CMK (cell line): ENCODE measurements at regions not wholly inside any gene's neighbourhood (a gene's known extent, or its start where the extent isn't known, plus 50 kb on each side); places are given as distances from the start of the nearest gene placed in this dataset.
"Not testable (repeated sequence)": the region's sequence is repeated elsewhere in the genome, so short reads cannot be mapped to it uniquely, and the experiment has no call there.

ENCODE experiments used
- DNase-seq: peaks from one replicate; pipeline ENCODE4 v3.0.0-alpha.2; 2010; ENCODE audit warnings: low read depth

DNA sequence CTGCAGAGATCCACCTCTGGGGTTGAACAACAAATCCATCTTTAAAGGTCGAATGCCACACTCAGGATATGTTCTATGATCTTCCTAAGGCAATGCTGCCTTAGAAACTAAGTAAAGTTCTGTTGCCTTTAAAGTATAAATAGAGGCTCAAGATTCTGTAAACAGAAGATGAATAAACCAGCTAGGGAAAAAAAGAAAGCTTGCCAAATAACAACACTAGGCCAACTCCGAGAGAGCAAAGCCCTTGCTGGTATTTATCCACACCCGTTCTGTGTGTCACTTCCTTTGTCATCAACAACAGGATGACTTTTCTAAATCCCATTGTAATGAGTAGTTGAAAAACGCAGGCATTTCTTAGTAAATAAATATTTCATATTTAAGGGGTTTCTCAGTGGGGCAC, 330.0 kb upstream of the GLI3 start:
- no peak for DNase-seq

DNA sequence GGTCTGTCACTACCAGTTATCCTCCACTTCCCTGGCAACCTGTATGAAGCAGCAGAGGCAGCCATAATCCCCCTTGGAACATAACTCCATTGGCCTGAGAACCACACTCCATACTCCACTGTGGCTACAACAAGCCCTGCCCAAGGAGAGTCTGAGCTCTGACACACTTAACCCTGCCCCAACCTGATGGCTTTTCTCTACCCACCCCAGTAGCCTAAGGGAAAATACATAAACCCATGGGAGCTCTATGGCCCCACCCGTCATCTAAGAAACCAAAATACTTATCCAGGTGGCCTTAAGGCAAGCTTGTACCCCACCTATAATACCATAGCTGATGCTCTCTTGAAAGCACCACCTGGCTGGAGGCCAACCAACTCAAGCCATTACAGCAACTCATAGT, 324.8 kb upstream of the GLI3 start:
- no peak for DNase-seq

DNA sequence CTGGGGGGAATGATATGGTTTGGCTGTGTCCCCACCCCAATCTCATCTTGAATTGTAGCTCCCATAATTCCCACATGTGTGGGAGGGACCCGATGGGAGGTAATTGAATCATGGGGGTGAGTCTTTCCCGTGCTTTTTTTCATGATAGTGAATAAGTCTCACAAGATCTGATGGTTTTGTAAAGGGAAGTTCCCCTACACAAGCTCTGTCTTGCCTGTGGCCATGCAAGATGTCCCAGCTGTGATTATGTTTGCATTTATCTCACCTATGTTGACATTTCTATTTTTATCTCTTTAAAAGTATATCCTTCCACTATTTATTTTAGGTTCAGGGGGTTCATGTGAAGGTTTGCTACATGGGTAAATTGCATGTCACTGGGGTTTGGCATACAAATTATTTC, 323.9 kb upstream of the GLI3 start:
- DNase-seq, result no peak

DNA sequence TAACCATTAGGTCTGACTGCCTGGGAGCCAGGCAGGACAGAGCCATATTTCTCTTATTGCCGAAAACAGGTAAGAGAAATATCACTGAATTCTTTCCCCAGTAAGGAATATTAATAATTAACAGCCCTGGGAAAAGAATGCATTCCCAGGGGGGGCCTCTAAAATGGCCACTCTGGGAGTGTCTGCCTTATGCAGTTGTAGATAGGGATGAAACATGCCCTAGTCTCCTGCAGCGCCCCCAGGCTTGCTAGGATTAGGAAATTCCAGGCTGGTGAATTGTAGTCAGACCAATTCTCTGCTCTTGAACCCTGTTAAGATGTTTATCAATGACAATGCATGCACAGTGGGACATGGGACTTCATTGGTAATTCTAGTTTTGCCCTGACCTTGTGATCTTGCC, 317.9 kb upstream of the GLI3 start:
- DNase-seq, result not testable (repeated sequence)

DNA sequence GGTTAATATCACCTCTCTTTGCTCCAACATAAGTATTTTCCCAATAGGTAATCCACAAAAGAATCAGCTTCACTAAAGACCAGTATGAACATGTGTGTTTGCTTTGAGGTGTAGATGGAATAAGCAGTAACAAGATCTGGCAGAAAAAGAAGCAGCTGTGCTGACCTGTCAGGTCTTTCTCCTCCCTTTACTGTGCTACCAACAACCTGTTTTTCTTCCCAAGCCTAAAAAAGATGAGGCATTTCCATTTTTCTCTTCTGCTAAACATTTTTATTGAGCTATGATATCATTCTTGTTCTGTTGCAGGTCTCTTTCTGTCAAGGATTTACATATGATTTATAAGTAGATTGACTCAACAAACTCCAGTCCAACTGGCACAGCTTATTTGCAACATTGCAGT, 315.2 kb upstream of the GLI3 start:
- no peak for DNase-seq

DNA sequence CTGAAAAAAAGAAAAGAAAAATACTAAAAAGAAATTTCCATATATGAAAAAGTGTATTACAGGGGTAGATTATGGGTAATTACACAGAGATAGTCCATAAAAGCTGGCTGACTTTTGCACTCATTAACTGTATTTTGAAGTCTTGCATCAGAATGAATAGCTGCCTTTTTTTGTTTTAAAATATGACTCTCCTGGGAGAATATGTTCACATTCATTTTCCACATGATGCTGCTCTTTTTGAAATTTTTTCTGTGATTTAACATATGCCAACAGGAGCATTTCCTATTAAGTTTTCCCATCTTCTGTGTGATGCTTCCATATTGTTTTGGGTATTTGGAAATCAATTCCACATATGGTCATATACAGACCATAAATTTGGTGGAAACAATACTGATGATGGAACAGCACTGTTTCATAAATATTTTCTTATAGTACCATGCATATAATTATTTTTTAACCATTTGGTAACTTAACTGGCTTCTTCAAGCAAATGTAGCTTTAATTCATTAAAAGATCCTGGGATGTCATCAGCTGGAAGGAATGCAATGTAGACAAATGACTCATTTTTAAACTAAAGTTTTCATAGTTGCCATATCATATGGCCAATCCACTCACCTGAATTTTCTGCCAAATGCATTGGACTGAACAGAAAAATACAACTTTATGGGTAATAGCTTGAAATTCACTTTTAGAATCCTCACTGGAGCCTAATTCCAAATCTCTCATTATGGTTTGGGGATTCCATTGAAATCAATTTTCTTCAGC, 313.9 kb upstream of the GLI3 start:
- no peak for DNase-seq

DNA sequence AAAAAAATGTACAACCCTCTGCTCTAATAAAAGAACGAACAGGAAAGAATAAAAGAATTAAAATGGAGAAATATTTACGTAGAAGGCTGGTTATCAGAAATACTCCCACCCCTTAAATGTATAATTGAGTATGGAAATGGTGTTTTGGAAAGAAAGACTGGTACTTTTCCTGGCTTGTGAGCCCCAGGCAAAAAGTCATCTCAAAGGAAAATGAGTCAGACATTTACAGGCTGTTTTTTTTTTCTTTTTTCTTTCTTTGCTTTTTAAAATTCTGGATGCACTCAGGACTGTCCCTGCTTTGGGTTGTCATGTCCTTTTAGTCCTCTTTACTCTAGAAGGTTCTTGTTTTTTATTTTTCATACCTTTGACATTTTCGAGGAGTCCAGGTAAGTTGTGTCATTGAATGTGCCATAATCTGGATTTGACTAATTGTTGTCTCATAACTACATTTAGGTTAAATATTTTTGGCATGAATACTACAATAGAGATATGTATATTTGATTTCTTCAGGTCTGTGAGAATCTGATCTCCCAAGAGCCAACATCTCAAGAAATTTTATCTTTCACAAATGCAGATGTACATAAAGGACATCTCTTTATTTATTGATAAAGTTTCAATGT, 313.0 kb upstream of the GLI3 start:
- DNase-seq, result no peak

DNA sequence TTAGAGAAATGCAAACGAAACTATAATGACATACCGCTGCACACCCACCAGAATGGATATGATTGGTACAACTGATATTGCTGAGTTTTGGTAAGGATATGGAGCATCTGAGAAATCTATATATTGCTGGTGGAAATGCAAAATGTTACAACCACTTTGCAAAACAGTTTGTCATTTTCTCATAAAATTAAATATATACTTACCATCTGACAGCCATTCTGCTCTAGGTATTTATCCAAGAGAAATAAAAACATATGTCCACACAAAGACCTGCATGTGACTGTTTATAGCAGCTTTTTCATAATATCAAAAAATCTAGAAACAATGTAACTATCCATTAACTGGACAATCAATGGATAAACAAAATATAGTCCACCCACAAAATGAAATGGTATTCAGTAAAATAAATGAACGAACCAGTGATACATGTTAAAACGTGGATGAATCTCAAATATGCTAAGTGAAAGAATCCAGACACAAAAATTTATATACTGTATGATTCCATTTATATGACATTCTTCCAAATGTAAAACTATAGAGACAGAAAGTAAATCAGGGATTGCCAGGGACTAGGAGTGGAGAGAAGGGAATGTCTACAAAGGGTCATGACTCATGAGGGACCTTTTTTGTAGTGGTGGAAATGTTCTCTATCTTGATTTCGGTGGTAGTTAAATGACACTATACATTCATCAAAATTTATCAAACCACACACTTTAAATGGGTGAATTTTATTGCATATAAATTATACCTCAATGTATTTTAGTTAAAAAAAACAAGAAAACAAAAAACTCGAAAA, 312.0 kb upstream of the GLI3 start:
- DNase-seq, result no peak

DNA sequence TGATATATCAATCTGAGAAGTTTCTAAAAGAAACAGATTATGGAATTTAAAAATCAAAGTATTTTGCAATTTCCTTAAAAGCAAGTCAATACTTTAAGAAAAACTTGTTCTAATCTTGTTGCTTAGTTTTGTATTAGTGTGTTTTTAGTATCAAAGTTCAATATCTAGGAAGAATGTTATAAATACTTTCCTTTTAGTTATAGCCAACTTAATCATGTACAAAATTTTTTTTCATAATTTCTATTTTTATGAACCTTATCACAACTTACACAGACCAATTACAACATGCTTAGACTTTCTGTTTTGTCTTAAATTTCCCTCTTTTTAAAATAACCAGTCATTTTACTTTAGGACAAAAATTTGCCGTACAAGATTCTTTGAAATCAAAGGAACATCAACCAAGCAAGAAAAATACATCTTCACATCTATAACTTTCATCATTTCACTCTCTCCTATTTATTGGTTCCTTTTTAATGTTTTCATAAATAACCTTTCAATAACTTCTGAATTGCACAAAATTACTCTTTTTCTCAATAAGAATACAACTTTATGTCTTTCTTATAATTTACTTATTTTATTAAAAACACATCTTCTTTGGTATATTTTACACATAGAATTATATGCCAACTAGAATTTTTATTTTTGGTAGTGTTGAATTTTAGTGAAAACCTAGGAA, 308.2 kb upstream of the GLI3 start:
- DNase-seq, result no peak

DNA sequence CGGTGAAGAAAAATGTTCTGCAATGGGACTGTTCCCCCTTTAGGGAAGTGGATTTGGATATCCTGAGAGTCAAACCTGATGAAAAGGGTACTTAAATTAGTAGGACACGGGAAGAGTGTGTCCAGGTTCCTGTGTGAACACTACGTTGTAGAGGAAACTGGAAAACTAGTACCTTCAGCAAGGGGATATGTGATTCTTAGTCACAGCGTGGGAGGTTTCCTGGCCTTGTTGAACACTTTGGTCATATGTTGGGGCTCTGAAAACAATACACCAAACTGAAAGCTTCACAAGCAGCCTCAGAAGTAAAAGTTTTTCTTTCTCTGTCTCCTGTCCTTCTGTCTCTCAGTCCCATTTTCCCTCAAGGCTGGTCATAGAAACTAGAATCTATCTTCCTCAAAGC, 306.9 kb upstream of the GLI3 start:
- DNase-seq, result no peak

DNA sequence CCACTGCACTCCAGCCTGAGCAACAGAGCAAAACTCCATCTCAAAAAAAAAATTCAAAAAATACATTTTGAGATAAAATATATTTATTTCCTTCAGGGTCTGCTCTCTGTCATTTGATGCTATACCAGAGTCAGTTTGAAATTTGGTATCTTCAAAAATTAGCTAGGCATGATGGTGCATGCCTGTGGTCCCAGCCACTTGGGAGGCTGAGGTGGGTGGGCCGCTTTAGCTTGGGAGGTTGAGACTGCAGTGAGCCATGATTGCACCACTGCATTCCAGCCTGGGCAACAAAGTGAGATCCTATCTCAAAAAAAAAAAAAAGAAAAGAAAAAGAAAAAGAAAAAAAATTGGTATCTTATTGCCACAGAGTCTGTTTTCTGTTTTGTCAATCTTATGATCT, 305.4 kb upstream of the GLI3 start:
- DNase-seq, result not testable (repeated sequence)

DNA sequence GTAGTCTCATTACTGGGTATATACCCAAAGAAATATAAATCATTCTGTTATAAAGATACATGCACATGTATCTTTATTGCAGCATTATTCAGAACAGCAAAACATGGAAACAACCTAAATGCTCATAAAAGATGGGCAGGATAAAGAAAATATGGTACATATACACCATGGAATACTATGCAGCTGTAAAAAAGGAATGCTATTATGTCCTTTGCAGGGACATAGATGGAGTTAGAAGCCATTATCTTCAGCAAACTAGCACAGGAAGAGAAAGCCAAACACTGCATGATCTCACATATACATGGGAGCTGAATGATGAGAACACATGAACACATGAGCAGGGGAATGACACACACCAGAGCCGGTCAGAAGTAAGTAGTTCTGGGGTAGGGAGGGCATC, 297.4 kb upstream of the GLI3 start:
- no peak for DNase-seq

DNA sequence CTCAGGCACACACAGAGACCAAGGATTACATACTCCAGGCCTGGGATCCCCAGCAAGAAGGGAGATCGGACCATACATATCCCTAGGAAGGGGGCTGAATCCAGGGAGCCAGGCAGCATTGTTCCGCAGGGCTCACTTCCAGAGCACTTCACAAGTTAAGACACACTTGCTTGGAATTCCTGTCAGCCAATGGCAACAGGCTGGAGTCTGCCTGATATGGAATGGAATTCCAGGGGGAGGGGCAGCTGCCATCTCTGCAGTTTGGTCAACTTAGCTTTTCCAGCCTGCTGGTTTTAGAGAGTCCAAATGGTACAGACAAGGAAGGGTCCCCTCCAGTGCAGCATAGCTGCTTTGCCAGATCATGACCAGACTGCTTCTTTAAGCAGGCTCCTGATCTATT, 290.0 kb upstream of the GLI3 start:
- DNase-seq, result no peak

DNA sequence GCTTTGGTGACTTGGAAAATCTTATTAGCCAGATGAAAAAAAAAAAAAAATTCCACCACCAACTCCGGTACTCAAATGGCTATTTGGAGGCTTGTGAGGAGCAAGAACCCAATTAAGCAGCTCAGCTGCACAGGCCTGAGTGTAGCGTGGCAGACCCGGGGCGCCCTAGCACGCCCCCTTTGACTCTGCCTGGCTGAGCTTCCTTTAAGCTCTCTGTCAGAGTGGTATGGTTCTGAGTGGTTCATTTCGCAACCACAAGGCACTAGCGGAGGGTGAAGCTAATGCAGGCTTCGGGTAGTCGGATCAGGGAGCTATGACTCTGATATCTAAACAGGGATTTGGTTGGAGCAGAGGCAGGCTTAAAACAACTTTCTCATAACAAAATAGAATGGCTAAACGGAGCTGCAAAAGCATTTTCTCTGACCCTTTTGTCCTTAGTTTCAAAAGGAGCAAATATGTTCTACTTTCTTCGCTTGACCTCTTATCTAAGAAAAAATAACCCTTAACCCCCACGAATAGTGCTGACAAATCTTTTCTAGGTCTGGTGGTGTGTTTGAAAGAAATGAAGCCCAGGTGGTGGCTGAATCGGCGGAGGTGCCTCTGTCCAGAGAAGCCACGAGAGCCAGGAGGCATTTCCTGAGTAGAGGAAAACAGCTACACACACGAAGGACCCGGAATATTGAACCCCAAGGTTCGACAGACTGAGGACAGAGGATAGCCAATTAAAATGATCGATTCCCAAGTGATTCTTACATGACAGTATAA, 285.4 kb upstream of the GLI3 start:
- DNase-seq, result no peak

DNA sequence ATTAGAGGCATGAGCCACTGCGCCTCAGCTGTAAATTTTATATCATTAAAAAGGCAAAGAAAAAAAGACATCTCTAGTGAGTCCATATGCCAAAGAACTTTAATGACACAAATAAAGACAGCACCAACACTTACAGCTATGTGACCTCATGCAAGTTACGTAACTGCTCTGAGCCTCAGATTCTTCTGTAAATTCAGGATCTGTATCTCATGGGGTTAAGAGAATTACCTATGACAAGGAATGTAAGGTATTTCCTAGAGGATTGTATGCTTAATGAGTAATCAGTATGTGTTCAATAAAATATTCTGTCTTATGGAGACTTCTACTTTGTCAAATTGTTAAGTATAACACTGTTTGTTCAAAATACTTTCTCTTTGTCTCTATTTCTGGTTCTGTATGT, 274.0 kb upstream of the GLI3 start:
- no peak for DNase-seq

DNA sequence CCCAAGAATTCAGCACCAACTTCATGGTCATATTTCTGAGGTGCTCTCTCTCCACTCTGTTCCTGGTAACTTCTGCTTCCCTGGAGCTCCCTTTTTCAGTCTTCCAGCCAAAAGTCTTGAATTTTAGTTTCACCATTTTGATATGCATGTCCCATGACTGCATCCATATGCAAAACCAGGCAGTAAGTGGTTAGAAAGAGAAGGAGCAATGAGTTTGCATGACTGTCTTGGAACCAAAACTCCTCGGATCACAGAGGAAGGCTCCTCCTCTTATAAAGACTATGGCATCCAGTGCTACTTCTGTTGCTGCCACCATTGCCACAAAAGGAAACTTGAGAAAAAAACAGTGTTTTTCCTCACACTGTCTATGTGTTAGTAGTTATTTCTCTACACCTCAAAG, 269.1 kb upstream of the GLI3 start:
- no peak for DNase-seq

DNA sequence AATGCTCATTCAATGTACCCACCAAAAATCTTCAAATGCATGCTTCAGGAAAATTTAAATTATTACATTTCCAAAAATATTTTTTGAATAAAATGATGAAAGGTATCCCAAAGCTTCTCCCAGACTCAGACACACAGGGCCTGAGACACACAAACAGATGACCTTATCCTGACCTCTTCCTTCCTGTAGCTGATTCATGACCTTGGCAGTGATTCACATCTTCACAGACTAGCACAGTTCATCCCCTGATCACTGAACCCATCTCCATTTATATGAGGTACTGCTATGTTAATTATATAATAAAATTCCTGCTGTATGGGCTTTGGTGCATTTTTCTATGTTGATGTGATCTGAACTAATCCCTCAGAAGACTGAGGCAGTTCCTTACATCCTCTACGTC, 265.0 kb upstream of the GLI3 start:
- DNase-seq, result no peak

DNA sequence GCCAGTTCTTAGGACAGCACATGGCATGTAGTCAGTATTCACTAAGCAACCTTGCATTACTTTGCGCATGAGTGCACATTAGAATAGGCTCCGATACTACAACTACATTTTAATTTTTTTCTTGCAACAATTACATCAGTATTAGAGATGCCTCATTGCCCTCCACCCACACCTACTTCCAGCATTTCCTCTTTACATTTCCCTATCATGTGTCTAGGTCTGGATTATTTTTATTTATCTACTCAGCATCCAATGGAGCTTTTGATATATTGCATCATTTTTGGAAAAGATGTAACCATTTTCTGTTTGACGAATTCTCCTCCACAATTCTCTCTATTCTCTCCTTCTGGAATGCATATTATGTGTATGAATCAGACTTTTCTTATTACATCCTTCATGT, 258.2 kb upstream of the GLI3 start:
- DNase-seq, result no peak

DNA sequence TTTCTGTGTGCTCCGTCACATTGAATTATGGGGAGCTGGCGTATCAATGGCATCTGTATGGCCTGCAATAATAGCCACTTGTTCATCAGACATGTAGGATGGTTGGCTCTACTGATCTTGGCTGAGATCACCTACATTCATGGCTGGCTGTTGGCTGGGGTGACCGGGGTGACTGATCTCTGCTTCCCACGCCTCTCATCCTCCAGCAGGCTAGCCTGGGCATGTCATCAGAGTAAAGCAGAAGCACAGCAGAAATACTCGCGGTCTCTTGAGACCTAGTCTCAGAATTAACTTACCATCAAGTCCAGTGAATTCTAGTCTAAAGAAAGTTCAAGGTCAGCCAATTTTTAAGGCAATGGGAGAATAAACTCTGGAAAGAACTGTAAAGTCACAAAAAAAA, 257.7 kb upstream of the GLI3 start:
- no peak for DNase-seq

DNA sequence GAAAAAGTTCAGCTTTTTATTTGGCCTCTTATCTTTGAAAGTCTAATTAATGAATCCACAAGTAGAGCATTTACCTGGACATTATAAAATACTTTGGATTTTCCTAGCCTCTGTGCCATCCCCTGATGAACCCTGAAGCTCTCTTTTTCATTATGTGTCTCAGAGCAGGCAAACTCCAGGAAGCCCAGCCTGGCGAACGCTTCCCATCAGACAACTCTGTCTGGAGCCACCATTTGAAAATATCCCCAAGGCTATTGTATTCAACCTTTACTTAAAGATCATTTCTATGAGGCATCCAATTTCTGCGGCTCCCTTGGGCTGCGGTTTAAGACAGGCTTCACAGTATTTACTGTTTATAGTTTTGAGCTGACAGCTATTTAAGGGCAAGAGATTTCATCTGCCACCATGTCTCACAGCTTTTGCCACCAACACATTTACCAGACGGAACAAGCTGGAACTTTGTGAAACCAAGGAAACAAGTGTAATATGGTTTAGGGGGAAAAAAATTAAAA, 257.2 kb upstream of the GLI3 start:
- DNase-seq, result no peak

DNA sequence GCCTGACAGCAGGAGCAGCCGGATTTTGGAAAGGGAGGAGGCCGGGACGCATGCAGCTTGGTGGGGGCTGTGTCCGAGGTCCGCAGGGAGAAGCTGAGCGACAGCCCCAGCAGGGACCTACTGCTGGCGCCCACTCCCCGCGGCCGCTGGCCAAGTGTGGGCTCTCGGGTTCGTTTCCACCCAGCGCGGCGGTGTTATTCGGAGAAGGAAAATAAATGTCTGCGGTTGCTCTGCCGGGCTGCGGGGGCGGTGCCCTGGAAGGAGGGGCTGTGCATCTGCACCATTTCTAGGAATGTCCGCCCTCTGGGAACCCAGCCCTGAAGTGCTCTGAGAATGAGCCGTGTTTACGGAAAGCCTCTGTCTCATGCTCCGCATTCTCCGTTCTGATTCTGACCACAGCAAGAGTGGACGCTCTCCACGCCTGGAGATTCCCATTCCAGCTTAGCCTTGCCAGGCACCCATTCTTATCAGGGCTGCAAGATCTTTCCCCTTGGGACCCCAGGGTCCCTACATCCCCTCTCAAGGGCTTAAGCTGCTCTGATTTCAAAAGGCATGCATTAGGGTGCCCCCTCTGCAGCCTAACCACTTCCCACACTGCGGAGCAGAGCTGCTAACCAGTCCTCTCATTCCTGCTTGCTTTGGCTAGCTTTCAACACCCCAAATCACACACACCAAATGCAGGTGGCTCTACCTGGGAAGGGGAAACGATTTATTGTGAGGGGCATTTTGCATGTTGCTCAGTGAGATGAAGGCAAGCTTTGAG, 256.6 kb upstream of the GLI3 start:
- DNase-seq, result no peak
